ENCODE measurements at regions not wholly inside any gene's neighbourhood (a gene's known extent, or its start where the extent isn't known, plus 50 kb on each side); places are given as distances from the start of the nearest gene placed in this dataset.

GRCh38 chr11:127993788-127994187, 593.6 kb downstream of the ETS1 start:
- ATAC-seq, result no peak

GRCh38 chr11:127993281-127993680, 594.1 kb downstream of the ETS1 start:
- ATAC-seq, result no peak
- TF ChIP-seq ESRRG (CRISPR knock-in tag; IDR thresholded peaks at IDR 0.05) (no peak), ARNTL (CRISPR knock-in tag; IDR thresholded peaks at IDR 0.05; ENCODE audit: borderline replicate concordance, low read depth) (no peak), ISL1 (CRISPR knock-in tag; IDR thresholded peaks at IDR 0.05) (no peak), ZFP3 (CRISPR knock-in tag; IDR thresholded peaks at IDR 0.05) (no peak), OSR1 (CRISPR knock-in tag; IDR thresholded peaks at IDR 0.05) (no peak), SNAI2 (CRISPR knock-in tag; IDR thresholded peaks at IDR 0.05) (no peak), TCF4 (CRISPR knock-in tag; IDR thresholded peaks at IDR 0.05; ENCODE audit: borderline replicate concordance) (no peak), TOX (CRISPR knock-in tag; IDR thresholded peaks at IDR 0.05; ENCODE audit: borderline replicate concordance) (no peak), CSDC2 (CRISPR knock-in tag; IDR thresholded peaks at IDR 0.05) (no peak), CSRNP3 (CRISPR knock-in tag; IDR thresholded peaks at IDR 0.05) (no peak), CREB5 (CRISPR knock-in tag; IDR thresholded peaks at IDR 0.05; ENCODE audit: low read depth) (no peak), ZNF70 (CRISPR knock-in tag; IDR thresholded peaks at IDR 0.05) (no peak), ZNF565 (CRISPR knock-in tag; conservative IDR thresholded peaks at IDR 0.05; ENCODE audit: low read depth) (no peak), PPARA (CRISPR knock-in tag; IDR thresholded peaks at IDR 0.05; ENCODE audit: borderline replicate concordance) (no peak), BACH2 (CRISPR knock-in tag; IDR thresholded peaks at IDR 0.05; ENCODE audit: borderline replicate concordance) (no peak), ZFP30 (CRISPR knock-in tag; IDR thresholded peaks at IDR 0.05) (no peak)

More at GRCh38 chr11:127993788-127994187, 593.6 kb downstream of the ETS1 start:
- no peak for TF ChIP-seq ZNF565 (CRISPR knock-in tag; conservative IDR thresholded peaks at IDR 0.05; ENCODE audit: low read depth)
- no peak for TF ChIP-seq ARNTL (CRISPR knock-in tag; IDR thresholded peaks at IDR 0.05; ENCODE audit: borderline replicate concordance, low read depth)
- no peak for TF ChIP-seq OSR1 (CRISPR knock-in tag; IDR thresholded peaks at IDR 0.05)
- no peak for TF ChIP-seq ZNF8 (CRISPR knock-in tag; IDR thresholded peaks at IDR 0.05)
- no peak for TF ChIP-seq CSDC2 (CRISPR knock-in tag; IDR thresholded peaks at IDR 0.05)
- no peak for TF ChIP-seq ZFP30 (CRISPR knock-in tag; IDR thresholded peaks at IDR 0.05)
- no peak for TF ChIP-seq TSHZ2 (CRISPR knock-in tag; IDR thresholded peaks at IDR 0.05)
- TF ChIP-seq CREB5 (CRISPR knock-in tag; IDR thresholded peaks at IDR 0.05; ENCODE audit: low read depth), result no peak
- no peak for TF ChIP-seq BACH2 (CRISPR knock-in tag; IDR thresholded peaks at IDR 0.05; ENCODE audit: borderline replicate concordance)
- TF ChIP-seq GLIS3 (CRISPR knock-in tag; IDR thresholded peaks at IDR 0.05), result no peak
- no peak for TF ChIP-seq CSRNP3 (CRISPR knock-in tag; IDR thresholded peaks at IDR 0.05)
- no peak for TF ChIP-seq TCF4 (CRISPR knock-in tag; IDR thresholded peaks at IDR 0.05; ENCODE audit: borderline replicate concordance)
- no peak for TF ChIP-seq TOX (CRISPR knock-in tag; IDR thresholded peaks at IDR 0.05; ENCODE audit: borderline replicate concordance)
- no peak for TF ChIP-seq RARB (CRISPR knock-in tag; IDR thresholded peaks at IDR 0.05)
- no peak for TF ChIP-seq ESRRG (CRISPR knock-in tag; IDR thresholded peaks at IDR 0.05)

- no peak for ATAC-seq
Observed at GRCh38 chr11:127986073-127986472, 601.3 kb downstream of the ETS1 start.

More at GRCh38 chr11:127986073-127986472, 601.3 kb downstream of the ETS1 start:
- TF ChIP-seq CSRNP3 (CRISPR knock-in tag; IDR thresholded peaks at IDR 0.05) (no peak), ESRRG (CRISPR knock-in tag; IDR thresholded peaks at IDR 0.05) (no peak), CREB5 (CRISPR knock-in tag; IDR thresholded peaks at IDR 0.05; ENCODE audit: low read depth) (no peak), ISL1 (CRISPR knock-in tag; IDR thresholded peaks at IDR 0.05) (no peak), BACH2 (CRISPR knock-in tag; IDR thresholded peaks at IDR 0.05; ENCODE audit: borderline replicate concordance) (no peak), TCF4 (CRISPR knock-in tag; IDR thresholded peaks at IDR 0.05; ENCODE audit: borderline replicate concordance) (no peak), SNAI2 (CRISPR knock-in tag; IDR thresholded peaks at IDR 0.05) (no peak), ZNF70 (CRISPR knock-in tag; IDR thresholded peaks at IDR 0.05) (no peak), ZNF8 (CRISPR knock-in tag; IDR thresholded peaks at IDR 0.05) (no peak), CSDC2 (CRISPR knock-in tag; IDR thresholded peaks at IDR 0.05) (no peak), RARB (CRISPR knock-in tag; IDR thresholded peaks at IDR 0.05) (no peak), TOX (CRISPR knock-in tag; IDR thresholded peaks at IDR 0.05; ENCODE audit: borderline replicate concordance) (no peak)
